Activated effector memory CD4-positive, alpha-beta T cell treated with anti-CD3 and anti-CD28 coated beads, Interleukin-2, amount 50 U/mL, for 16 hours (primary cell): ENCODE measurements at regions not wholly inside any gene's neighbourhood (a gene's known extent, or its start where the extent isn't known, plus 50 kb on each side); places are given as distances from the start of the nearest gene placed in this dataset.
"Not testable (repeated sequence)": the region's sequence is repeated elsewhere in the genome, so short reads cannot be mapped to it uniquely, and the experiment has no call there.

ENCODE experiments used
- DNase-seq: peaks from one replicate; pipeline ENCODE4 v3.0.0-alpha.2; 2020

- peak; percentile 61 for DNase-seq
Measured at GRCh38 chr2:189312643-189313042, 128.6 kb upstream of the WDR75 start.

- DNase-seq = no peak
Measured at GRCh38 chr2:189318761-189319160, 122.5 kb upstream of the WDR75 start.

GRCh38 chr2:189319424-189319823, 121.8 kb upstream of the WDR75 start:
- not testable (repeated sequence) for DNase-seq

GRCh38 chr2:189327879-189328847, 113.1 kb upstream of the WDR75 start:
- DNase-seq = no peak

GRCh38 chr2:189328848-189329245, 112.4 kb upstream of the WDR75 start:
- DNase-seq = no peak

GRCh38 chr2:189336276-189336975, 104.8 kb upstream of the WDR75 start:
- no peak for DNase-seq

GRCh38 chr2:189337656-189338055, 103.6 kb upstream of the WDR75 start:
- no peak for DNase-seq

- DNase-seq = no peak
Measured at GRCh38 chr2:189338115-189338514, 103.2 kb upstream of the WDR75 start.

- DNase-seq = no peak
Measured at GRCh38 chr2:189341077-189341476, 100.2 kb upstream of the WDR75 start.

- DNase-seq = no peak
Measured at GRCh38 chr2:189344043-189344442, 97.2 kb upstream of the WDR75 start.

GRCh38 chr2:189347540-189347939, 93.7 kb upstream of the WDR75 start:
- DNase-seq = no peak

GRCh38 chr2:189348369-189348768, 92.9 kb upstream of the WDR75 start:
- DNase-seq = no peak

GRCh38 chr2:189350540-189351209, 90.6 kb upstream of the WDR75 start:
- no peak for DNase-seq

GRCh38 chr2:189351933-189352332, 89.3 kb upstream of the WDR75 start:
- DNase-seq = not testable (repeated sequence)

- not testable (repeated sequence) for DNase-seq
Measured at GRCh38 chr2:189357375-189357774, 83.9 kb upstream of the WDR75 start.

GRCh38 chr2:189360861-189361260, 80.4 kb upstream of the WDR75 start:
- DNase-seq = no peak

GRCh38 chr2:189362283-189362682, 79.0 kb upstream of the WDR75 start:
- no peak for DNase-seq

GRCh38 chr2:189363559-189363958, 77.7 kb upstream of the WDR75 start:
- no peak for DNase-seq

- no peak for DNase-seq
Measured at GRCh38 chr2:189364607-189365006, 76.7 kb upstream of the WDR75 start.

GRCh38 chr2:189366349-189366748, 74.9 kb upstream of the WDR75 start:
- DNase-seq = no peak

- no peak for DNase-seq
Measured at GRCh38 chr2:189367343-189367742, 73.9 kb upstream of the WDR75 start.

- no peak for DNase-seq
Measured at GRCh38 chr2:189369566-189369965, 71.7 kb upstream of the WDR75 start.

- DNase-seq = no peak
Measured at GRCh38 chr2:189370719-189371118, 70.6 kb upstream of the WDR75 start.
